ENCODE measurements at regions not wholly inside any gene's neighbourhood (a gene's known extent, or its start where the extent isn't known, plus 50 kb on each side); places are given as distances from the start of the nearest gene placed in this dataset.
"Not testable (repeated sequence)": the region's sequence is repeated elsewhere in the genome, so short reads cannot be mapped to it uniquely, and the experiment has no call there.

- TF ChIP-seq ZNF280D (tag by site-specific recombination; IDR thresholded peaks at IDR 0.05) (peak; percentile 62; the same call in 1 of the 2 replicates), ZNF146 (tag by site-specific recombination; IDR thresholded peaks at IDR 0.05) (peak; percentile 66)
- H3K9me3 ChIP-seq (ENCODE audit: control insufficient read depth, insufficient read depth, low read depth, low read length); H3K4me1 ChIP-seq (ENCODE audit: control insufficient read depth, insufficient read depth, low read length); POLR2A ChIA-PET; H3K36me3 ChIP-seq (ENCODE audit: control insufficient read depth in 2 of 2, insufficient read depth in 1 of 2, low read length in 2 of 2); CTCF ChIA-PET; H3K4me3 ChIP-seq (ENCODE audit: low read depth, low read length); H3K27ac ChIP-seq (ENCODE audit: extremely low read depth, low read depth, low read length): not testable (repeated sequence)
Measured at GRCh38 chr5:104831515-104831914, 1268.9 kb upstream of the NUDT12 start.

GRCh38 chr5:104821606-104822005 is 1259.0 kb upstream of the NUDT12 start:
- Histone ChIP-seq H3K4me1 (ENCODE audit: control insufficient read depth, insufficient read depth, low read length) (no peaks in the 10 kb centered on the region), H3K27ac (ENCODE audit: extremely low read depth, low read depth, low read length) (no peak overlapping the region), H3K9me3 (ENCODE audit: control insufficient read depth, insufficient read depth, low read depth, low read length) (no peaks in the 10 kb centered on the region), H3K36me3 (ENCODE audit: control insufficient read depth in 2 of 2, insufficient read depth in 1 of 2, low read length in 2 of 2) (no peaks in the 10 kb centered on the region), H3K4me3 (ENCODE audit: low read depth, low read length) (no peak overlapping the region)
- CTCF ChIA-PET, result no interaction called here
- POLR2A ChIA-PET, result no interaction called here
- TF ChIP-seq ZNF391 (tag by site-specific recombination; IDR thresholded peaks at IDR 0.05; ENCODE audit: borderline replicate concordance, low read depth) (no peak), ZNF341 (tag by site-specific recombination; IDR thresholded peaks at IDR 0.05; ENCODE audit: low read depth) (no peak), ZNF692 (tag by site-specific recombination; IDR thresholded peaks at IDR 0.05) (no peak), ZFP41 (tag by site-specific recombination; IDR thresholded peaks at IDR 0.05; ENCODE audit: borderline replicate concordance) (no peak), KLF8 (tag by site-specific recombination; IDR thresholded peaks at IDR 0.05) (no peak), ZNF510 (tag by site-specific recombination; IDR thresholded peaks at IDR 0.05; ENCODE audit: insufficient replicate concordance) (no peak), OSR2 (tag by site-specific recombination; IDR thresholded peaks at IDR 0.05) (no peak), ZNF274 (IDR thresholded peaks at IDR 0.05; ENCODE audit: low read length) (no peak), ZNF274 (tag by site-specific recombination; IDR thresholded peaks at IDR 0.05; ENCODE audit: borderline replicate concordance) (no peak), GLIS1 (tag by site-specific recombination; IDR thresholded peaks at IDR 0.05) (no peak), ZNF148 (tag by site-specific recombination; IDR thresholded peaks at IDR 0.05; ENCODE audit: borderline replicate concordance) (no peak), KLF7 (tag by site-specific recombination; IDR thresholded peaks at IDR 0.05; ENCODE audit: borderline replicate concordance) (no peak), AEBP2 (tag by site-specific recombination; IDR thresholded peaks at IDR 0.05; ENCODE audit: borderline replicate concordance) (no peak), SALL2 (tag by site-specific recombination; IDR thresholded peaks at IDR 0.05; ENCODE audit: borderline replicate concordance) (no peak), ZBTB8A (tag by site-specific recombination; IDR thresholded peaks at IDR 0.05) (no peak), ZBTB7A (tag by site-specific recombination; IDR thresholded peaks at IDR 0.05; ENCODE audit: low read depth) (no peak), ZSCAN23 (tag by site-specific recombination; IDR thresholded peaks at IDR 0.05) (no peak), ZNF629 (tag by site-specific recombination; IDR thresholded peaks at IDR 0.05) (no peak), ZNF169 (tag by site-specific recombination; IDR thresholded peaks at IDR 0.05) (no peak), HOXA7 (CRISPR knock-in tag; IDR thresholded peaks at IDR 0.05; ENCODE audit: borderline replicate concordance) (no peak)

Measured in HEK293 (cell line).